A549 (cell line): ENCODE measurements at regions not wholly inside any gene's neighbourhood (a gene's known extent, or its start where the extent isn't known, plus 50 kb on each side); places are given as distances from the start of the nearest gene placed in this dataset.
A peak's percentile ranks its signal among the peaks of the same experiment; 100 is the strongest.
"Not testable (repeated sequence)": the region's sequence is repeated elsewhere in the genome, so short reads cannot be mapped to it uniquely, and the experiment has no call there.

Experiments used
- ATAC-seq, 2 experiments: fragments of 200-7000 bp in 1 of 2; fragments of >200 bp in 1 of 2; cut with Nextera tagmentation in 1 of 2; cut with Tn5 transposase in 1 of 2; 3 replicates each; pipeline versions ENCODE4 v1.8.0 to v1.9.1; 2018 to 2020; ENCODE audit warnings: mild to moderate bottlenecking in 1 of 2, moderate library complexity in 1 of 2
- CTCF ChIA-PET: fragments of 300-600 bp; sonication (Branson Sonifier 250); formaldehyde crosslinking; extraction: SDS; loops from one replicate; lab custom pipeline; 2021; ENCODE audit warnings: antibody characterized with exemption, inconsistent platforms; lab: Yijun Ruan, JAX
- POLR2A ChIA-PET: fragments of 350-600 bp; formaldehyde crosslinking; extraction: SDS; loops from one replicate; lab custom pipeline; 2021; ENCODE audit warnings: antibody characterized with exemption, inconsistent platforms; lab: Yijun Ruan, JAX
- DNase-seq, 2 experiments: peaks; one replicate each; pipeline versions ENCODE4 v3.0.0 to v3.0.0-alpha.2; 2011 to 2016; ENCODE audit warnings: low read depth in 1 of 2, low spot score in 1 of 2
- FAIRE-seq: peaks from 2 replicates; lab custom pipeline; 2011; peaks lifted over from hg19 to GRCh38; lab: Jason Lieb, UNC
- H3K27ac ChIP-seq, 2 experiments: fragments of >200 bp; sonication (Bioruptor Twin); formaldehyde crosslinking; 3 replicates each; pipeline ENCODE4 v1.5.1; 2016 to 2017
- H3K4me1 ChIP-seq: fragments of >200 bp; sonication (Bioruptor Twin); formaldehyde crosslinking; 3 replicates; pipeline ENCODE4 v1.6.1; 2016
- H3K4me2 ChIP-seq: fragments of >200 bp; sonication (Bioruptor Twin); formaldehyde crosslinking; 3 replicates; pipeline ENCODE4 v1.6.1; 2016
- H3K4me3 ChIP-seq: fragments of >200 bp; sonication (Bioruptor Twin); formaldehyde crosslinking; 3 replicates; pipeline ENCODE4 v1.5.1; 2016
- H3K9me3 ChIP-seq: fragments of >200 bp; sonication (Bioruptor Twin); formaldehyde crosslinking; 3 replicates; pipeline ENCODE4 v1.6.1; 2016
- BHLHE40 ChIP-seq: IDR thresholded peaks from 2 replicates; pipeline ENCODE4 v1.6.1; 2012; ENCODE audit warnings: low read depth, low read length, inconsistent platforms
- CBX2 ChIP-seq: fragments of 200-600 bp; sonication (generic); IDR thresholded peaks from 2 replicates; pipeline ENCODE4 v1.6.1; 2016; ENCODE audit warnings: low read depth, mild to moderate bottlenecking, borderline replicate concordance
- CEBPB ChIP-seq, 2 experiments: fragments of >200 bp in 1 of 2; sonication (Bioruptor Twin) in 1 of 2; formaldehyde crosslinking in 1 of 2; IDR thresholded peaks; 2 replicates each; pipeline ENCODE4 v1.6.1; 2012 to 2016
- CHD2 ChIP-seq: fragments of 150-350 bp; IDR thresholded peaks from 2 replicates; pipeline ENCODE4 v1.6.1; 2014; ENCODE audit warnings: low read length; ENCODE audit not compliant: partially characterized antibody
- EHF ChIP-seq: fragments of 250-450 bp; sonication (Bioruptor Pico); IDR thresholded peaks from 2 replicates; pipeline ENCODE4 v1.5.0; 2020; ENCODE audit warnings: mild to moderate bottlenecking
- EHMT2 ChIP-seq: fragments of 200-600 bp; sonication (generic); IDR thresholded peaks from 2 replicates; pipeline ENCODE4 v1.6.1; 2016; ENCODE audit warnings: antibody characterized with exemption, low read depth, mild to moderate bottlenecking, moderate library complexity
- EP300 ChIP-seq, 2 experiments: fragments of >200 bp; sonication (Bioruptor Twin); formaldehyde crosslinking; IDR thresholded peaks; 2 replicates in 1 of 2; 3 replicates in 1 of 2; pipeline ENCODE4 v1.6.1; 2016 to 2017
- ESRRA ChIP-seq: fragments of 150-350 bp; IDR thresholded peaks from 2 replicates; pipeline ENCODE4 v1.6.1; 2014; ENCODE audit warnings: mild to moderate bottlenecking, low read length, borderline replicate concordance
- FOXS1 ChIP-seq: fragments of 250-450 bp; sonication (Bioruptor Pico); IDR thresholded peaks from 2 replicates; pipeline ENCODE4 v1.5.0; 2020; ENCODE audit warnings: mild to moderate bottlenecking, moderate library complexity
- GATA3 ChIP-seq: IDR thresholded peaks from 2 replicates; pipeline ENCODE4 v1.6.1; 2012; ENCODE audit warnings: borderline replicate concordance
- HOXA7 ChIP-seq: fragments of 250-450 bp; sonication (Bioruptor Pico); IDR thresholded peaks from 2 replicates; pipeline ENCODE4 v1.5.0; 2020; ENCODE audit warnings: mild to moderate bottlenecking, moderate library complexity
- HOXB13 ChIP-seq: fragments of 250-450 bp; sonication (Bioruptor Pico); IDR thresholded peaks from 2 replicates; pipeline ENCODE4 v1.5.0; 2020; ENCODE audit warnings: low read depth, mild to moderate bottlenecking, moderate library complexity
- HOXB5 ChIP-seq: fragments of 250-450 bp; sonication (Bioruptor Pico); IDR thresholded peaks from 2 replicates; pipeline ENCODE4 v1.5.0; 2020; ENCODE audit warnings: mild to moderate bottlenecking, moderate library complexity
- KDM5A ChIP-seq: fragments of 200-600 bp; sonication (generic); IDR thresholded peaks from 2 replicates; pipeline ENCODE4 v1.6.1; 2016; ENCODE audit warnings: antibody characterized with exemption, mild to moderate bottlenecking
- MAZ ChIP-seq: fragments of 150-350 bp; IDR thresholded peaks from 2 replicates; pipeline ENCODE4 v1.6.1; 2014; ENCODE audit warnings: antibody characterized with exemption, low read depth, low read length, borderline replicate concordance
- NFE2L2 ChIP-seq: fragments of 150-350 bp; conservative IDR thresholded peaks from 2 replicates; pipeline ENCODE4 v1.6.1; 2014; ENCODE audit warnings: low read length
- NPAS2 ChIP-seq: fragments of 250-450 bp; sonication (Bioruptor Pico); IDR thresholded peaks from 2 replicates; pipeline ENCODE4 v1.8.0; 2022; ENCODE audit warnings: mild to moderate bottlenecking, moderate library complexity, borderline replicate concordance
- RCOR1 ChIP-seq: fragments of 150-350 bp; IDR thresholded peaks from 2 replicates; pipeline ENCODE4 v1.6.1; 2014; ENCODE audit warnings: antibody characterized with exemption, low read length, low read depth
- SMC3 ChIP-seq: fragments of >200 bp; sonication (Bioruptor Twin); formaldehyde crosslinking; IDR thresholded peaks from 3 replicates; pipeline ENCODE4 v1.6.1; 2018; ENCODE audit warnings: inconsistent platforms
- ZFP36 ChIP-seq: fragments of 450-650 bp; IDR thresholded peaks from 2 replicates; pipeline ENCODE4 v1.6.1; 2014; ENCODE audit warnings: borderline replicate concordance; ENCODE audit not compliant: partially characterized antibody
- ZSCAN20 ChIP-seq: fragments of 250-450 bp; sonication (Bioruptor Pico); IDR thresholded peaks from 2 replicates; pipeline ENCODE4 v1.8.0; 2022; ENCODE audit warnings: mild to moderate bottlenecking, moderate library complexity
- WGBS: methylation state at CpG from one replicate; pipeline ENCODE4 v1.1.6; 2017; ENCODE audit errors: missing lambda C conversion rate; 5-methylcytosine and 5-hydroxymethylcytosine counted together
- TF ChIP-seq, protein P1 (sequence below): IDR thresholded peaks from 2 replicates; pipeline ENCODE4 v1.6.1; 2012
- TF ChIP-seq, protein P2 (sequence below): fragments of 250-450 bp; sonication (Bioruptor Pico); IDR thresholded peaks from 2 replicates; pipeline ENCODE4 v1.5.0; 2021; ENCODE audit warnings: mild to moderate bottlenecking, moderate library complexity, borderline replicate concordance
- TF ChIP-seq, protein P3 (sequence below): fragments of >200 bp; sonication (Bioruptor Twin); formaldehyde crosslinking; IDR thresholded peaks from 2 replicates; pipeline ENCODE4 v1.6.1; 2016

DNA sequence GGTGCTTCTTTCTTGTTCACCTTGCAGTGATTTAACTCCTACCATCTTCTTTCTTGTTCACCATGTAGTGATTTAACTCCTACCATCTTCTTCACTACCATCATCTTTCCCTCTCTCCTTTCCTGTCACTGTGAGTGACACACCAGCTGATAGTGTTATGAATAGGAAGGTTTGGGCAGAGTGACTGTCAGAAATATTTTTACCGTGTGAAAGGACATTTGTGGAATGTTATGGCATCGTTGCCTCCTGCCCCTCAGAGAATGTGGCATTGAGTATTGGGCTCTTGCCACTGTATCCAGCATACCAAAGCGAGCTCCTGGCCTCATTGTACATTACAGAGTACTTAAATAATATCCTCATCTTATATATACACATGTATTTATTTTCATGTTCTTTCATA lies 90.8 kb upstream of the AMOT start:
- ChIA-PET CTCF (no interaction called here), POLR2A (no interaction called here)
- Histone ChIP-seq H3K9me3 (no peaks in the 10 kb centered on the region), H3K4me3 (no peak overlapping the region), H3K4me2 (no peak overlapping the region), H3K4me1 (no peaks in the 10 kb centered on the region), H3K27ac (no peak overlapping the region)
- FAIRE-seq (no peak), ATAC-seq (no peak), DNase-seq (no peak)
- TF ChIP-seq ESRRA: no peak
- no peak for TF ChIP-seq RCOR1
- 2% methylated on average over 3 of the region's 3 CpGs for WGBS

DNA sequence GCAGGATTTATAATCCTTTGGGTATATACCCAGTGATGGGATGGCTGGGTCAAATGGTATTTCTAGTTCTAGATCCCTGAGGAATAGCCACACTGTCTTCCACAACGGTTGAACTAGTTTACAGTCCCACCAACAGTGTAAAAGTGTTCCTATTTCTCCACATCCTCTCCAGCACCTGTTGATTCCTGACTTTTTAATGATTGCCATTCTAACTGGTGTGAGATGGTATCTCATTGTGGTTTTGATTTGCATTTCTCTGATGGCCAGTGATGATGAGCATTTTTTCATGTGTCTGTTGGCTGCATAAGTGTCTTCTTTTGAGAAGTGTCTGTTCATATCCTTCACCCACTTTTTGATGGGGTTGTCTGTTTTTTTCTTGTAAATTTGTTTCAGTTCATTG lies 82.8 kb upstream of the AMOT start:
- CTCF ChIA-PET, H3K9me3 ChIP-seq, H3K27ac ChIP-seq, H3K4me3 ChIP-seq, H3K4me2 ChIP-seq, ATAC-seq, DNase-seq, H3K4me1 ChIP-seq, POLR2A ChIA-PET, FAIRE-seq: not testable (repeated sequence)
- 0% methylated on average over 1 of the region's 1 CpG for WGBS

DNA sequence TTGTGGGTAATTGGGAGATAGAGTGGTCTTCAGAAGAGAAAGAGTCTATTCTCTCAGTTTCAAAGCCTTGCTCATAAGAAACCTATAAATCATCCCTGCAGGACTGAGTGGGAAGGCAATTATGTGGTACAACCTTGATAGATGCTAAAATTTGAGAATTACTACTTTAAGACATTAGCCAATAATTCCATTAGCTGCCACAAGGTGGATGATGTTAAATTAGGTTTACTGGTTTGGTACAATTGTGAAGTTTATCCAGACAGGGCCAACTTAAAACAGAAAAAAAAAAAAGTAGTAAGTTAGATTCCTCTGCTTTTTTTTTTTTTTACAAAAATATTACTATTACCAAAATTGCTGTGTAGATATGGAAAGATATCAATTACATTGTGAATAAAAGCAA lies 73.2 kb upstream of the AMOT start:
- CTCF ChIA-PET: no interaction called here
- Histone ChIP-seq H3K4me2 (no peak overlapping the region), H3K27ac (no peak overlapping the region), H3K4me3 (no peak overlapping the region), H3K4me1 (no peaks in the 10 kb centered on the region), H3K9me3 (no peaks in the 10 kb centered on the region)
- TF ChIP-seq HOXB13 (CRISPR knock-in tag) (no peak), BHLHE40 (no peak), EP300 (IDR thresholded peaks at IDR 0.05) (no peak), SMC3 (no peak), RCOR1 (no peak), FOXS1 (CRISPR knock-in tag) (no peak), NFE2L2 (no peak), KDM5A (no peak), HOXA7 (CRISPR knock-in tag) (no peak), CEBPB (IDR thresholded peaks at IDR 0.05) (no peak), EHF (no peak), EHMT2 (no peak), MAZ (no peak), NPAS2 (CRISPR knock-in tag) (no peak)
- TF ChIP-seq, protein P1, sequence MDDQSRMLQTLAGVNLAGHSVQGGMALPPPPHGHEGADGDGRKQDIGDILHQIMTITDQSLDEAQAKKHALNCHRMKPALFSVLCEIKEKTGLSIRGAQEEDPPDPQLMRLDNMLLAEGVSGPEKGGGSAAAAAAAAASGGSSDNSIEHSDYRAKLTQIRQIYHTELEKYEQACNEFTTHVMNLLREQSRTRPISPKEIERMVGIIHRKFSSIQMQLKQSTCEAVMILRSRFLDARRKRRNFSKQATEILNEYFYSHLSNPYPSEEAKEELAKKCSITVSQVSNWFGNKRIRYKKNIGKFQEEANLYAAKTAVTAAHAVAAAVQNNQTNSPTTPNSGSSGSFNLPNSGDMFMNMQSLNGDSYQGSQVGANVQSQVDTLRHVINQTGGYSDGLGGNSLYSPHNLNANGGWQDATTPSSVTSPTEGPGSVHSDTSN: no peak
- TF ChIP-seq, protein P2, sequence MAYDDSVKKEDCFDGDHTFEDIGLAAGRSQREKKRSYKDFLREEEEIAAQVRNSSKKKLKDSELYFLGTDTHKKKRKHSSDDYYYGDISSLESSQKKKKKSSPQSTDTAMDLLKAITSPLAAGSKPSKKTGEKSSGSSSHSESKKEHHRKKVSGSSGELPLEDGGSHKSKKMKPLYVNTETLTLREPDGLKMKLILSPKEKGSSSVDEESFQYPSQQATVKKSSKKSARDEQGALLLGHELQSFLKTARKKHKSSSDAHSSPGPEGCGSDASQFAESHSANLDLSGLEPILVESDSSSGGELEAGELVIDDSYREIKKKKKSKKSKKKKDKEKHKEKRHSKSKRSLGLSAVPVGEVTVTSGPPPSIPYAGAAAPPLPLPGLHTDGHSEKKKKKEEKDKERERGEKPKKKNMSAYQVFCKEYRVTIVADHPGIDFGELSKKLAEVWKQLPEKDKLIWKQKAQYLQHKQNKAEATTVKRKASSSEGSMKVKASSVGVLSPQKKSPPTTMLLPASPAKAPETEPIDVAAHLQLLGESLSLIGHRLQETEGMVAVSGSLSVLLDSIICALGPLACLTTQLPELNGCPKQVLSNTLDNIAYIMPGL: no peak
- POLR2A ChIA-PET: no interaction called here
- no peak for FAIRE-seq
- ATAC-seq: no peak
- no peak for DNase-seq

DNA sequence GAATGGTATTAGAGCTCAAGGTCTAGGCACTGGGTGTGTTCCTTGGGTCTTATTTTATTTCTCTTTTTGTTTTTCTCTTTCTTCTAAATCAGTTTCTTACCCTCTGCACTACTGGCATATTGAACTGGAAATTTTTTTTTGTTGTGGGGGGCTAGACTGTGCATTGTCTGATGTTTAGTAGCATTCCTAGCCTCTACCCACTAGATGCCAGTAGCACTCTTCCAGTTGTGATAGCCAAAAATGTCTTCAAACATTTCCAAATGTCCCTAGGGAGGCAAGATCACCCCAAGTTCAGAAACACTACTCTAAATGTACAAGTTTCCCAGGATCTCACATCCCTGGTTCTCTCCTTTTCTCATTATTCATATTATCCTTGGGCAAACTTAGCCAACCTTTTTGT lies 69.8 kb upstream of the AMOT start:
- no peak overlapping the region for H3K27ac ChIP-seq
- H3K4me1 ChIP-seq: no peaks in the 10 kb centered on the region
- CTCF ChIA-PET: no interaction called here
- POLR2A ChIA-PET: no interaction called here
- H3K4me2 ChIP-seq: no peak overlapping the region
- TF ChIP-seq, protein P3, sequence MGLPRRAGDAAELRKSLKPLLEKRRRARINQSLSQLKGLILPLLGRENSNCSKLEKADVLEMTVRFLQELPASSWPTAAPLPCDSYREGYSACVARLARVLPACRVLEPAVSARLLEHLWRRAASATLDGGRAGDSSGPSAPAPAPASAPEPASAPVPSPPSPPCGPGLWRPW: no peak
- TF ChIP-seq ZFP36 (no peak), CHD2 (no peak), HOXB5 (CRISPR knock-in tag) (no peak), ZSCAN20 (CRISPR knock-in tag) (no peak), CBX2 (no peak), GATA3 (no peak)
- TF ChIP-seq, protein P2: no peak
- no peak for ATAC-seq
- no peak overlapping the region for H3K4me3 ChIP-seq
- no peaks in the 10 kb centered on the region for H3K9me3 ChIP-seq
- DNase-seq: no peak
- FAIRE-seq: peak; percentile 46
